CD4-positive, CD25-positive, alpha-beta regulatory T cell (primary cell): ENCODE measurements at regions not wholly inside any gene's neighbourhood (a gene's known extent, or its start where the extent isn't known, plus 50 kb on each side); places are given as distances from the start of the nearest gene placed in this dataset.

Source experiments
- ATAC-seq, 2 donors: fragments of 150-1000 bp; cut with Tn5 transposase; one replicate each; pipeline ENCODE4 v1.10.0; 2021; ENCODE audit warnings: low read depth in 2 of 2, moderate number of reproducible peaks in 2 of 2, moderate library complexity in 1 of 2
- DNase-seq, 3 donors: peaks; one replicate each; pipeline versions ENCODE4 v3.0.0 to v3.0.0-alpha.2; 2012 to 2022; ENCODE audit warnings: mixed read lengths in 1 of 3
- H3K27ac ChIP-seq: one replicate; pipeline ENCODE4 v1.7.0; 2013; ENCODE audit warnings: mild to moderate bottlenecking, low read length; ENCODE audit not compliant: insufficient read depth, poor library complexity, severe bottlenecking
- H3K27me3 ChIP-seq: one replicate; pipeline ENCODE4 v1.7.0; 2013; ENCODE audit warnings: low read length; ENCODE audit not compliant: control insufficient read depth, insufficient read depth
- H3K36me3 ChIP-seq: one replicate; pipeline ENCODE4 v1.7.0; 2013; ENCODE audit warnings: mild to moderate bottlenecking, low read length, moderate library complexity; ENCODE audit not compliant: control insufficient read depth, insufficient read depth
- H3K4me1 ChIP-seq: 2 replicates; pipeline ENCODE4 v1.7.0; 2013; ENCODE audit warnings: mild to moderate bottlenecking, low read length; ENCODE audit not compliant: insufficient read depth, control insufficient read depth, poor library complexity, severe bottlenecking
- H3K4me3 ChIP-seq: one replicate; pipeline ENCODE4 v1.7.0; 2013; ENCODE audit warnings: low read depth, mild to moderate bottlenecking, low read length, moderate library complexity
- H3K9me3 ChIP-seq, 2 experiments: 1 replicate in 1 of 2; 2 replicates in 1 of 2; pipeline ENCODE4 v1.7.0; 2013; ENCODE audit warnings: low read length in 2 of 2, mild to moderate bottlenecking in 1 of 2, moderate library complexity in 1 of 2; ENCODE audit not compliant: control insufficient read depth in 2 of 2
- H3K27ac Mint-ChIP-seq, 3 donors: one replicate each; pipeline ENCODE4 v1.8.0; 2020 to 2022; ENCODE audit warnings: mild to moderate bottlenecking in 3 of 3, mixed read lengths in 3 of 3, moderate library complexity in 2 of 3
- H3K27me3 Mint-ChIP-seq: one replicate; pipeline ENCODE4 v1.8.0; 2022; ENCODE audit warnings: mild to moderate bottlenecking, mixed read lengths
- H3K36me3 Mint-ChIP-seq: one replicate; pipeline ENCODE4 v1.8.0; 2020; ENCODE audit warnings: mixed read lengths
- H3K4me1 Mint-ChIP-seq, 4 donors: one replicate each; pipeline ENCODE4 v1.8.0; 2020 to 2022; ENCODE audit warnings: mixed read lengths in 4 of 4, mild to moderate bottlenecking in 1 of 4
- H3K4me3 Mint-ChIP-seq, 4 donors: one replicate each; pipeline ENCODE4 v1.8.0; 2020 to 2022; ENCODE audit warnings: mild to moderate bottlenecking in 4 of 4, mixed read lengths in 4 of 4, moderate library complexity in 3 of 4
- H3K9me3 Mint-ChIP-seq, 7 donors: one replicate each; pipeline ENCODE4 v1.8.0; 2020 to 2022; ENCODE audit warnings: mixed read lengths in 7 of 7, mild to moderate bottlenecking in 3 of 7, moderate library complexity in 2 of 7

GRCh38 chr19:13615890-13616289 lies 109.6 kb upstream of the CACNA1A start:
- Mint-ChIP-seq H3K27ac (no peak overlapping the region), H3K36me3 (no peaks in the 10 kb centered on the region), H3K4me3 (no peak overlapping the region), H3K27me3 (peaks cover 33% of the 10 kb centered on the region), H3K4me1 (peaks cover 0 to 2% (median 0%) of the 10 kb centered on the region in 4 donors), H3K9me3 (peaks cover 0 to 5% (median 0%) of the 10 kb centered on the region in 7 donors)
- no peaks in the 10 kb centered on the region for H3K36me3 ChIP-seq
- no peak overlapping the region for H3K4me3 ChIP-seq
- H3K27ac ChIP-seq = no peak overlapping the region
- H3K9me3 ChIP-seq = no peaks in the 10 kb centered on the region
- ATAC-seq (no peak), DNase-seq (no peak)
- H3K4me1 ChIP-seq = no peaks in the 10 kb centered on the region
- H3K27me3 ChIP-seq = no peaks in the 10 kb centered on the region

DNA sequence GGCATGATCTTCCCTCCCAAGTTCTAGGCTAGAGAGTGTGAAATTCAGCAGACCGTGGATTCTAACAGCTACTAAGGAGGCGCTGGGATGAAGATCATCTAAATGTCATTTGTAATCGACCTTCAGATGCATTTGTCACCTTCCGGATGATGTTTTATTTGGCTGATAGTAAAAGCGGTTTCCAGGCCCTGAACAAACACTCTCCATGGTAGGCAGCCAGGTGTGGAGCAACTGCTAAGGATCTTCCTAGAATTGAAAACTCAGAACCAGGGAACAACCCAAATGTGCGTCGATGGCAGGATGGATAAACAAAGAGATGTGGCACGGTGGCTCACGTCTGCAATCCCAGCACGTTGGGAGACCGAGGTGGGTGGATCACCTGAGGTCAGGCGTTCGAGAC lies 107.2 kb upstream of the CACNA1A start:
- no peak overlapping the region for H3K27ac ChIP-seq
- H3K4me1 ChIP-seq = no peaks in the 10 kb centered on the region
- H3K36me3 Mint-ChIP-seq = no peaks in the 10 kb centered on the region
- H3K27ac Mint-ChIP-seq = no peak overlapping the region
- H3K4me1 Mint-ChIP-seq = peaks cover 0 to 7% (median under 1%) of the 10 kb centered on the region in 4 donors
- no peaks in the 10 kb centered on the region for H3K27me3 ChIP-seq
- no peaks in the 10 kb centered on the region for H3K36me3 ChIP-seq
- H3K4me3 ChIP-seq = no peak overlapping the region
- H3K4me3 Mint-ChIP-seq = no peak overlapping the region
- ATAC-seq (no peak), DNase-seq (no peak)
- H3K27me3 Mint-ChIP-seq = peaks cover 38% of the 10 kb centered on the region
- H3K9me3 ChIP-seq = no peaks in the 10 kb centered on the region
- peaks cover 0 to 5% (median 0%) of the 10 kb centered on the region in 7 donors for H3K9me3 Mint-ChIP-seq

- Mint-ChIP-seq H3K4me3 (no peak overlapping the region), H3K27me3 (peaks cover 34% of the 10 kb centered on the region), H3K4me1 (peaks cover 0 to 7% (median under 1%) of the 10 kb centered on the region in 4 donors), H3K36me3 (no peaks in the 10 kb centered on the region), H3K27ac (no peak overlapping the region), H3K9me3 (no peaks in the 10 kb centered on the region)
- H3K27me3 ChIP-seq = no peaks in the 10 kb centered on the region
- H3K36me3 ChIP-seq = no peaks in the 10 kb centered on the region
- no peak for ATAC-seq
- H3K4me3 ChIP-seq = no peak overlapping the region
- H3K9me3 ChIP-seq = no peaks in the 10 kb centered on the region
- no peaks in the 10 kb centered on the region for H3K4me1 ChIP-seq
- H3K27ac ChIP-seq = no peak overlapping the region
- DNase-seq = no peak
Measured at GRCh38 chr19:13611596-13611995, 105.3 kb upstream of the CACNA1A start.

DNA sequence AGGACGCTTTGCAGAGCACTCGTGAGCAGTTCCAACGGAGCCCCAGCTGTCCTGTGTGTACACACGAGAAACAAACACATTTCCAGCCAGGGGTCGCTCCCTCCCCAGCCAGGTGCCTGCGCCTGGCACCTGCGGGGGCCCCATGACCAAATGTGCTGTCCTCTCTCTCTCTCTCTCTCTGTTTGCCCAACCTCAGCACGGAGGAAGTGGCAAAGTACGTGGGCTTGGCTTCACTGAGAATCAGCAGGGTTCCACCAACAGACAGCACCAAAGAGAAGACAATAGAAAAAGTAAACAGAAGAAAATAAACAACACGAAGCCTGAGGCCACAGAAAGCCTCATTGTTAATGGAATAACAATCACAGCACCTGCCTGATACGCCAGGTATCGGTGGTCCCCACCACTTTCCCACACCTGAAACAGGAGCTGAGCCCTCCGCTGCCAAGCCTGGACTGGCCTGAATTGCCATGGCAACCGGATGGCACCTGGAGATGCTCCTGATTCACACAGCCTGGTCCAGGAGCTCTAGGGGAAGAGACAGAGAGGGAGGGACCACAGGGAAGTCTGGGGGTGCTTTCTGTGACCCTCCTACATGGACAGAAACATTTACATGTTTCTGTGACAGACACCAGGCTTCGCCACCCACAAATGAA lies 103.9 kb upstream of the CACNA1A start:
- ATAC-seq = peak in 1 of 2 donors; percentile 25
- peak overlapping the region in 1 of 4 donors; percentile 25 for H3K4me3 Mint-ChIP-seq
- DNase-seq = peak in 1 of 3 donors; percentile 9

DNA sequence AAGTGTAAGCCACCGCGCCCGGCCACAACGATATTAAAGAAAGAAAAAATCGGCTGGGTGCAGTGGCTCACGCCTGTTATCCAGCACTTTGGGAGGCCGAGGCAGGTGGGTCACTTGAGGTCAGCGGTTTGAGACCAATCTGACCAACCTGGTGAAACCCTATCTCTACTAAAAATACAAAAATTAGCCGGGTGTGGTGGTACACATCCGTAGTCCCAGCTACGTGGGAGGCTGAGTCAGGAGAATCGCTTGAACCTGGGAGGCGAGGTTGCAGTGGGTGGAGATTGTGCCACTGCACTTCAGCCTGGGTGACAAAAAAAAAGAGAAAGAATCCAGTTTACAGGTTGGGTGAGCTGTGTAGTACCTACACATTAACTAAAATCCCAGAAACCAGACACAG lies 99.9 kb upstream of the CACNA1A start:
- Histone ChIP-seq H3K9me3 (no peaks in the 10 kb centered on the region), H3K27me3 (no peaks in the 10 kb centered on the region), H3K4me3 (no peak overlapping the region), H3K4me1 (no peaks in the 10 kb centered on the region), H3K27ac (no peak overlapping the region), H3K36me3 (no peaks in the 10 kb centered on the region)
- Mint-ChIP-seq H3K27ac (peak overlapping the region in 1 of 3 donors; percentile 56), H3K9me3 (no peaks in the 10 kb centered on the region), H3K4me3 (no peak overlapping the region), H3K27me3 (peaks cover 33% of the 10 kb centered on the region), H3K36me3 (no peaks in the 10 kb centered on the region), H3K4me1 (peaks cover 0 to 7% (median under 1%) of the 10 kb centered on the region in 4 donors)
- ATAC-seq = no peak
- DNase-seq = no peak

More for the DNA sequence above, 103.9 kb upstream of the CACNA1A start:
- Mint-ChIP-seq H3K36me3 (no peaks in the 10 kb centered on the region), H3K27ac (no peak overlapping the region), H3K9me3 (no peaks in the 10 kb centered on the region), H3K4me1 (peaks cover 0 to 7% (median under 1%) of the 10 kb centered on the region in 4 donors), H3K27me3 (peaks cover 27% of the 10 kb centered on the region)
- no peaks in the 10 kb centered on the region for H3K4me1 ChIP-seq
- H3K27me3 ChIP-seq = no peaks in the 10 kb centered on the region
- no peak overlapping the region for H3K27ac ChIP-seq
- H3K9me3 ChIP-seq = no peaks in the 10 kb centered on the region
- no peaks in the 10 kb centered on the region for H3K36me3 ChIP-seq
- no peak overlapping the region for H3K4me3 ChIP-seq

- peak overlapping the region in 1 of 3 donors; percentile 59 for H3K27ac Mint-ChIP-seq
- H3K36me3 Mint-ChIP-seq = no peaks in the 10 kb centered on the region
- H3K27me3 ChIP-seq = no peaks in the 10 kb centered on the region
- ATAC-seq = no peak
- H3K9me3 ChIP-seq = no peaks in the 10 kb centered on the region
- H3K27ac ChIP-seq = no peak overlapping the region
- H3K36me3 ChIP-seq = no peaks in the 10 kb centered on the region
- DNase-seq = no peak
- H3K4me1 Mint-ChIP-seq = peaks cover 0 to 2% (median under 1%) of the 10 kb centered on the region in 4 donors
- H3K27me3 Mint-ChIP-seq = peaks cover 26% of the 10 kb centered on the region
- H3K4me1 ChIP-seq = no peaks in the 10 kb centered on the region
- H3K9me3 Mint-ChIP-seq = no peaks in the 10 kb centered on the region
- no peak overlapping the region for H3K4me3 Mint-ChIP-seq
- H3K4me3 ChIP-seq = no peak overlapping the region
Measured at GRCh38 chr19:13604902-13605586, 98.8 kb upstream of the CACNA1A start.

GRCh38 chr19:13600802-13601201 lies 94.5 kb upstream of the CACNA1A start:
- peaks cover 0 to 2% (median under 1%) of the 10 kb centered on the region in 4 donors for H3K4me1 Mint-ChIP-seq
- no peaks in the 10 kb centered on the region for H3K36me3 Mint-ChIP-seq
- no peak for DNase-seq
- Histone ChIP-seq H3K27ac (no peak overlapping the region), H3K4me1 (no peaks in the 10 kb centered on the region), H3K27me3 (no peaks in the 10 kb centered on the region), H3K4me3 (no peak overlapping the region), H3K36me3 (no peaks in the 10 kb centered on the region), H3K9me3 (no peaks in the 10 kb centered on the region)
- H3K27me3 Mint-ChIP-seq = peaks cover 21% of the 10 kb centered on the region
- no peak for ATAC-seq
- no peak overlapping the region for H3K27ac Mint-ChIP-seq
- H3K9me3 Mint-ChIP-seq = no peaks in the 10 kb centered on the region
- H3K4me3 Mint-ChIP-seq = no peak overlapping the region

DNA sequence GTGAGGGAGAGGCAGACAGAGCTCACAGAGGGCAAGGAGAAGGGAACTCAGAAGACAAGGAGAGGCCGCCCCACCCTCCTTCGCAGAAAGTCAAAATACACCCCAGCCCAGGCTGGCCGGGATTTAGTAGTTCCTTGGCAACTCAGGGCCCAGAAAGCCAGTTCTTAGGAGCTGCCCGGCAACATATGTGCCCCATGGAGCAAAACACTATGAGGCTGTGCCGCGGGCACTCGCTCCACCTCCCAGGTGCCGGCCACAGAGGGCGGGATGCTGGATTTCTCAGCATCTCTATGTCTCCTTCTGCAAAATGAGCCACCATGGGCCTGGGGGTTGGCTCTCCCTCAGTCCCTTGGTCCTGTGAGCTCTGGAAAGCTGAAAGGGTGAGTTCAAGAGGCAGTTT lies 93.8 kb upstream of the CACNA1A start:
- Histone ChIP-seq H3K4me1 (no peaks in the 10 kb centered on the region), H3K27ac (no peak overlapping the region), H3K36me3 (no peaks in the 10 kb centered on the region), H3K27me3 (no peaks in the 10 kb centered on the region), H3K9me3 (no peaks in the 10 kb centered on the region), H3K4me3 (no peak overlapping the region)
- peaks cover 0 to 2% (median 0%) of the 10 kb centered on the region in 4 donors for H3K4me1 Mint-ChIP-seq
- peaks cover 18% of the 10 kb centered on the region for H3K27me3 Mint-ChIP-seq
- ATAC-seq (no peak), DNase-seq (no peak)
- H3K9me3 Mint-ChIP-seq = no peaks in the 10 kb centered on the region
- H3K27ac Mint-ChIP-seq = no peak overlapping the region
- H3K4me3 Mint-ChIP-seq = no peak overlapping the region
- H3K36me3 Mint-ChIP-seq = no peaks in the 10 kb centered on the region
